ENCODE measurements at regions not wholly inside any gene's neighbourhood (a gene's known extent, or its start where the extent isn't known, plus 50 kb on each side); places are given as distances from the start of the nearest gene placed in this dataset.

DNA sequence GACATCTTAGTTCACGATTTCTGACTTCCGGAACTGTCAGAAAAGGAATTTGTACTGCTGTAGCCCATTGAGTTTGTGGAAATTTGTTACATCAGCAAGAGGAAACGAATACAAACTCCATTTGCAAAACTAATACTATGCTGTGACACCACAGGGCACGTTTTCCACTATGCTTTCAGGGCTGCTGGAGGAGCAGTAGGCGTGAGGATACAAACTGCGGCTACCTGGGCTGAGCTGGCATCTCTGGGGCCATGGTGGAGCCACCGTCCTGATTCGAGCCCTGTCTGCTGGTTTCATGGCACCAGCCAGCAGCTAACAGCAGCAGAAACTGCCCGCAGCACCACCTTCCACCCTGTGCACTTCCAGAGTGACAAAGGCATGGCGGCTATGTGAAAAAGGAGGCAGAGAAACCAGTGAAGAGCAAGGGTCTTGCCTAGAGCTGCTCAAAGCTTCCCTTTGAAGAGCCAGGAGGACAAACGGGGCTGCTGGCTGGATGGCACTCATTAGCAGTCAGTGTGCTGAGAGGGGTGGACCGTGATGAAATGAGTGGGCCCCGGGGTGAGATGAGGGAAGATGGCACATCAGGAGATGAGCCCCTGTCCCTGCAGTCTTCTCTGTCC is 58.9 kb upstream of the STX16 start:
- FAIRE-seq (no peak), DNase-seq (ENCODE audit: low read depth, low spot score) (no peak)
- no peak overlapping the region for H2AFZ ChIP-seq (ENCODE audit: control insufficient read depth, low read length)
- H3K9me1 ChIP-seq (ENCODE audit: control insufficient read depth, extremely low read depth, insufficient read depth, low read length): no peaks in the 10 kb centered on the region
- H3K27me3 ChIP-seq (ENCODE audit: control insufficient read depth, extremely low read depth, insufficient read depth, low read length): peaks cover 56% of the 10 kb centered on the region
- no peak overlapping the region for H3K4me2 ChIP-seq (ENCODE audit: control insufficient read depth, extremely low read depth, insufficient read depth, low read depth, low read length)
- TF ChIP-seq, protein P1, sequence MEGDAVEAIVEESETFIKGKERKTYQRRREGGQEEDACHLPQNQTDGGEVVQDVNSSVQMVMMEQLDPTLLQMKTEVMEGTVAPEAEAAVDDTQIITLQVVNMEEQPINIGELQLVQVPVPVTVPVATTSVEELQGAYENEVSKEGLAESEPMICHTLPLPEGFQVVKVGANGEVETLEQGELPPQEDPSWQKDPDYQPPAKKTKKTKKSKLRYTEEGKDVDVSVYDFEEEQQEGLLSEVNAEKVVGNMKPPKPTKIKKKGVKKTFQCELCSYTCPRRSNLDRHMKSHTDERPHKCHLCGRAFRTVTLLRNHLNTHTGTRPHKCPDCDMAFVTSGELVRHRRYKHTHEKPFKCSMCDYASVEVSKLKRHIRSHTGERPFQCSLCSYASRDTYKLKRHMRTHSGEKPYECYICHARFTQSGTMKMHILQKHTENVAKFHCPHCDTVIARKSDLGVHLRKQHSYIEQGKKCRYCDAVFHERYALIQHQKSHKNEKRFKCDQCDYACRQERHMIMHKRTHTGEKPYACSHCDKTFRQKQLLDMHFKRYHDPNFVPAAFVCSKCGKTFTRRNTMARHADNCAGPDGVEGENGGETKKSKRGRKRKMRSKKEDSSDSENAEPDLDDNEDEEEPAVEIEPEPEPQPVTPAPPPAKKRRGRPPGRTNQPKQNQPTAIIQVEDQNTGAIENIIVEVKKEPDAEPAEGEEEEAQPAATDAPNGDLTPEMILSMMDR (optimal IDR thresholded peaks at IDR 0.05 in 1 of 3, IDR thresholded peaks at IDR 0.05 in 1 of 3, conservative IDR thresholded peaks at IDR 0.05 in 1 of 3; ENCODE audit: extremely low read depth in 1 of 3, insufficient read depth in 2 of 3, low read length in 3 of 3): no peak
- TF ChIP-seq EZH2 (IDR thresholded peaks at IDR 0.05; ENCODE audit: low read length): no peak
- dilution Hi-C loops (cut with MboI; ENCODE audit: extremely low pct_ligation_motif_present, low sequenced_read_pairs): no loop called here
- H3K4me3 ChIP-seq (ENCODE audit: control insufficient read depth in 2 of 3, extremely low read depth in 1 of 3, insufficient read depth in 2 of 3, low read depth in 1 of 3, low read length in 3 of 3): no peak overlapping the region
- H4K20me1 ChIP-seq (ENCODE audit: control insufficient read depth, extremely low read depth, insufficient read depth, low read length): no peaks in the 10 kb centered on the region
- no peaks in the 10 kb centered on the region for H3K9me3 ChIP-seq (ENCODE audit: control insufficient read depth, low read depth, low read length)
- H3K4me1 ChIP-seq (ENCODE audit: control insufficient read depth, extremely low read depth, insufficient read depth, low read length): no peaks in the 10 kb centered on the region
- no peaks in the 10 kb centered on the region for H3K36me3 ChIP-seq (ENCODE audit: control insufficient read depth in 2 of 2, extremely low read depth in 1 of 2, insufficient read depth in 2 of 2, low read length in 2 of 2)
- no peak overlapping the region for H3K9ac ChIP-seq (ENCODE audit: control insufficient read depth, extremely low read depth, insufficient read depth, low read length)
- H3K27ac ChIP-seq (ENCODE audit: control insufficient read depth, insufficient read depth, low read length): no peak overlapping the region
- no peaks in the 10 kb centered on the region for H3K79me2 ChIP-seq (ENCODE audit: control insufficient read depth, insufficient read depth, low read length)

DNA sequence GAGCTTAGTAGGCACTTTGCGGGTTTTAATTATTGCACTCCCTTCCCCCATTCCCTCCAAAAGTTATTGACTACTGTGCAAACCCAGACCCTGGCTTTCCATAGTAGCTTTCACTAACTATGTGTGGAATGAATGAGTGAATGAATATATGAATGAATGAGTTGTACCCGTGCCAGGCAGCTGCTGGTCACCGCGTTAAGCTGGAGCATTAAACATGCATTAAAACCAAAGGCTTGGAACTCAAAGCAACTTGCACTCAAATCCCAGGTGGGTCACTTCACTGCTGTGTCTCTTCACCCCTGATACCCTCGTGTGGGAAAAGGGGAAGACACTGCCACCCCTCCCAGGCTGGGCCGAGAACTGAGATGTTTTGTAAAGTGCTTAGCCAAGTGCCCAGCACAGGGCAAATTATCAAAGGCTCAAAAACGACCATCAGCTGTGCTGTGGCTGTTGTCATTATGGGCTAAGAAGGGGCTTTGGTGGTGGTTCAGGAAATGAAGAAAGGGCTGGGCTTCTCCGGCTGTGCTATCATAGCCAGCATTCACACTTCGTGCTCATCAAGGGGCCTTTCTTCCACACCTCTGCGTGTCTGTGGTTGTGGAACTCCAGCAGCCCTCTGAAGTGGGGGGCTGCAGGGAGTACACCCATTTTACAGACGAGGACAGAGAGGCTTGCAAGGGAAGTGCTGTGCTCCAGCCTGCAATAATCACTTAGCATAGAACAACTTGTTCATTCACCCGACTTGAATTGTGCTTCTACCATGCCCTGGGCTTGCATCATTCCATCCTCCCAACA is 60.2 kb upstream of the STX16 start:
- H4K20me1 ChIP-seq (ENCODE audit: control insufficient read depth, extremely low read depth, insufficient read depth, low read length): no peaks in the 10 kb centered on the region
- TF ChIP-seq EZH2 (IDR thresholded peaks at IDR 0.05; ENCODE audit: low read length): no peak
- TF ChIP-seq, protein P1 (optimal IDR thresholded peaks at IDR 0.05 in 1 of 3, IDR thresholded peaks at IDR 0.05 in 1 of 3, conservative IDR thresholded peaks at IDR 0.05 in 1 of 3; ENCODE audit: extremely low read depth in 1 of 3, insufficient read depth in 2 of 3, low read length in 3 of 3): no peak
- H3K27me3 ChIP-seq (ENCODE audit: control insufficient read depth, extremely low read depth, insufficient read depth, low read length): peaks cover 55% of the 10 kb centered on the region
- dilution Hi-C loops (cut with MboI; ENCODE audit: extremely low pct_ligation_motif_present, low sequenced_read_pairs): no loop called here
- H3K4me1 ChIP-seq (ENCODE audit: control insufficient read depth, extremely low read depth, insufficient read depth, low read length): no peaks in the 10 kb centered on the region
- H3K4me3 ChIP-seq (ENCODE audit: control insufficient read depth in 2 of 3, extremely low read depth in 1 of 3, insufficient read depth in 2 of 3, low read depth in 1 of 3, low read length in 3 of 3): no peak overlapping the region
- H3K9me3 ChIP-seq (ENCODE audit: control insufficient read depth, low read depth, low read length): peaks cover 2% of the 10 kb centered on the region
- no peak for FAIRE-seq
- no peak for DNase-seq (ENCODE audit: low read depth, low spot score)
- no peaks in the 10 kb centered on the region for H3K36me3 ChIP-seq (ENCODE audit: control insufficient read depth in 2 of 2, extremely low read depth in 1 of 2, insufficient read depth in 2 of 2, low read length in 2 of 2)
- no peak overlapping the region for H3K27ac ChIP-seq (ENCODE audit: control insufficient read depth, insufficient read depth, low read length)
- H3K9ac ChIP-seq (ENCODE audit: control insufficient read depth, extremely low read depth, insufficient read depth, low read length): no peak overlapping the region
- H2AFZ ChIP-seq (ENCODE audit: control insufficient read depth, low read length): no peak overlapping the region
- no peaks in the 10 kb centered on the region for H3K79me2 ChIP-seq (ENCODE audit: control insufficient read depth, insufficient read depth, low read length)
- no peak overlapping the region for H3K4me2 ChIP-seq (ENCODE audit: control insufficient read depth, extremely low read depth, insufficient read depth, low read depth, low read length)
- H3K9me1 ChIP-seq (ENCODE audit: control insufficient read depth, extremely low read depth, insufficient read depth, low read length): no peaks in the 10 kb centered on the region

Measured in keratinocyte (primary cell).